ENCODE measurements at regions not wholly inside any gene's neighbourhood (a gene's known extent, or its start where the extent isn't known, plus 50 kb on each side); places are given as distances from the start of the nearest gene placed in this dataset.
"Not testable (repeated sequence)": the region's sequence is repeated elsewhere in the genome, so short reads cannot be mapped to it uniquely, and the experiment has no call there.

- ATAC-seq (no peak), DNase-seq (no peak)
Observed at GRCh38 chr11:39462506-39462905, 1996.9 kb downstream of the LRRC4C start.

- ATAC-seq (no peak), DNase-seq (no peak)
Observed at GRCh38 chr11:39461066-39461465, 1998.4 kb downstream of the LRRC4C start.

- DNase-seq (no peak), ATAC-seq (no peak)
Observed at GRCh38 chr11:39459606-39460005, 1999.8 kb downstream of the LRRC4C start.

GRCh38 chr11:39458481-39458880 lies 2001.0 kb downstream of the LRRC4C start:
- no peak for ATAC-seq
- no peak for DNase-seq

- no peak for DNase-seq
- ATAC-seq = no peak
Observed at GRCh38 chr11:39443424-39444022, 2015.9 kb downstream of the LRRC4C start.

GRCh38 chr11:39442177-39442576 lies 2017.3 kb downstream of the LRRC4C start:
- no peak for DNase-seq
- ATAC-seq = no peak

- ATAC-seq (no peak), DNase-seq (no peak)
Observed at GRCh38 chr11:39435641-39436040, 2023.8 kb downstream of the LRRC4C start.

- DNase-seq (no peak), ATAC-seq (no peak)
Observed at GRCh38 chr11:39434466-39434865, 2025.0 kb downstream of the LRRC4C start.

GRCh38 chr11:39432929-39433328 lies 2026.5 kb downstream of the LRRC4C start:
- ATAC-seq (no peak), DNase-seq (no peak)

- DNase-seq (no peak), ATAC-seq (no peak)
Observed at GRCh38 chr11:39425226-39425625, 2034.2 kb downstream of the LRRC4C start.

GRCh38 chr11:39412117-39412516 lies 2047.3 kb downstream of the LRRC4C start:
- DNase-seq = no peak
- no peak for ATAC-seq

GRCh38 chr11:39385911-39386310 lies 2073.5 kb downstream of the LRRC4C start:
- ATAC-seq (no peak), DNase-seq (no peak)

- ATAC-seq (no peak), DNase-seq (no peak)
Observed at GRCh38 chr11:39374963-39375698, 2084.3 kb downstream of the LRRC4C start.

- DNase-seq (no peak), ATAC-seq (no peak)
Observed at GRCh38 chr11:39367534-39367933, 2091.9 kb downstream of the LRRC4C start.

GRCh38 chr11:39365809-39366436 lies 2093.5 kb downstream of the LRRC4C start:
- no peak for ATAC-seq
- DNase-seq = no peak

- ATAC-seq = no peak
- no peak for DNase-seq
Observed at GRCh38 chr11:39363571-39363970, 2095.9 kb downstream of the LRRC4C start.

- DNase-seq (no peak), ATAC-seq (no peak)
Observed at GRCh38 chr11:39361557-39361956, 2097.9 kb downstream of the LRRC4C start.

GRCh38 chr11:39345834-39346442 lies 2113.5 kb downstream of the LRRC4C start:
- ATAC-seq (no peak), DNase-seq (no peak)

- ATAC-seq (no peak), DNase-seq (no peak)
Observed at GRCh38 chr11:39341461-39341860, 2118.0 kb downstream of the LRRC4C start.

- not testable (repeated sequence) for DNase-seq, ATAC-seq
Observed at GRCh38 chr11:39333006-39333405, 2126.4 kb downstream of the LRRC4C start.

- ATAC-seq = no peak
Observed at GRCh38 chr11:39327302-39327701, 2132.2 kb downstream of the LRRC4C start.

GRCh38 chr11:39311888-39312287 lies 2147.6 kb downstream of the LRRC4C start:
- not testable (repeated sequence) for ATAC-seq, DNase-seq

More at GRCh38 chr11:39327302-39327701, 2132.2 kb downstream of the LRRC4C start:
- no peak for DNase-seq

- ATAC-seq = no peak
- DNase-seq = no peak
Observed at GRCh38 chr11:39304586-39304985, 2154.9 kb downstream of the LRRC4C start.

Data from stimulated activated naive CD8-positive, alpha-beta T cell treated with anti-CD3 and anti-CD28 coated beads, Interleukin-15, Interleukin-2, amounts not matched to agents 100 U/mL and 50 U/mL, for 24 hours (primary cell).